Ectodermal cell (in vitro differentiated cells): ENCODE measurements at regions not wholly inside any gene's neighbourhood (a gene's known extent, or its start where the extent isn't known, plus 50 kb on each side); places are given as distances from the start of the nearest gene placed in this dataset.
"Not testable (repeated sequence)": the region's sequence is repeated elsewhere in the genome, so short reads cannot be mapped to it uniquely, and the experiment has no call there.

Experiments
- H3K27ac ChIP-seq: 2 replicates; pipeline ENCODE4 v1.7.0; 2013; ENCODE audit warnings: mild to moderate bottlenecking, low read depth, low read length; ENCODE audit not compliant: insufficient read depth, poor library complexity, severe bottlenecking
- H3K27me3 ChIP-seq: 2 replicates; pipeline ENCODE4 v1.7.0; 2013; ENCODE audit warnings: mild to moderate bottlenecking, low read length; ENCODE audit not compliant: insufficient read depth, control insufficient read depth, poor library complexity, severe bottlenecking
- H3K36me3 ChIP-seq: one replicate; pipeline ENCODE4 v1.7.0; 2013; ENCODE audit warnings: low read length; ENCODE audit not compliant: control insufficient read depth, insufficient read depth
- H3K4me1 ChIP-seq: one replicate; pipeline ENCODE4 v1.7.0; 2013; ENCODE audit warnings: low read length; ENCODE audit not compliant: control insufficient read depth, insufficient read depth
- H3K4me3 ChIP-seq: 2 replicates; pipeline ENCODE4 v1.7.0; 2013; ENCODE audit warnings: low read depth, low read length, control low read depth; ENCODE audit not compliant: insufficient read depth
- H3K9me3 ChIP-seq: 2 replicates; pipeline ENCODE4 v1.7.0; 2013; ENCODE audit warnings: mild to moderate bottlenecking, low read length, moderate library complexity; ENCODE audit not compliant: control insufficient read depth
- WGBS, 2 experiments: methylation state at CpG; one replicate each; pipeline ENCODE4 v1.1.7; 2013; ENCODE audit warnings: missing lambda C conversion rate in 2 of 2; 5-methylcytosine and 5-hydroxymethylcytosine counted together

- no peak overlapping the region for H3K4me3 ChIP-seq
- H3K4me1 ChIP-seq: no peaks in the 10 kb centered on the region
- H3K27me3 ChIP-seq: no peaks in the 10 kb centered on the region
- no peaks in the 10 kb centered on the region for H3K9me3 ChIP-seq
- no peak overlapping the region for H3K27ac ChIP-seq
- 75 to 94% methylated on average over 1 to 2 of the region's 2 CpGs for WGBS, 2 experiments
- no peaks in the 10 kb centered on the region for H3K36me3 ChIP-seq
Measured at GRCh38 chr5:97496037-97496436, 313.0 kb upstream of the RIOK2 start.

GRCh38 chr5:97498657-97499056 is 315.6 kb upstream of the RIOK2 start:
- 94 to 95% methylated on average over 1 of the region's 1 CpG for WGBS, 2 experiments
- Histone ChIP-seq H3K4me1 (no peaks in the 10 kb centered on the region), H3K27me3 (no peaks in the 10 kb centered on the region), H3K27ac (no peak overlapping the region), H3K36me3 (no peaks in the 10 kb centered on the region), H3K9me3 (no peaks in the 10 kb centered on the region), H3K4me3 (no peak overlapping the region)

- H3K27ac ChIP-seq: no peak overlapping the region
- 80 to 81% methylated on average over 6 of the region's 6 CpGs for WGBS, 2 experiments
- no peaks in the 10 kb centered on the region for H3K4me1 ChIP-seq
- no peaks in the 10 kb centered on the region for H3K27me3 ChIP-seq
- H3K9me3 ChIP-seq: no peaks in the 10 kb centered on the region
- H3K4me3 ChIP-seq: no peak overlapping the region
- H3K36me3 ChIP-seq: no peaks in the 10 kb centered on the region
Measured at GRCh38 chr5:97499605-97500004, 316.6 kb upstream of the RIOK2 start.

GRCh38 chr5:97501286-97501964 is 318.4 kb upstream of the RIOK2 start:
- H3K9me3 ChIP-seq: no peaks in the 10 kb centered on the region
- no peak overlapping the region for H3K4me3 ChIP-seq
- 0% methylated on average over 1 of the region's 3 CpGs; no CpG with 5 or more reads in 1 of the 2 experiments for WGBS, 2 experiments
- no peaks in the 10 kb centered on the region for H3K4me1 ChIP-seq
- no peak overlapping the region for H3K27ac ChIP-seq
- no peaks in the 10 kb centered on the region for H3K27me3 ChIP-seq
- H3K36me3 ChIP-seq: no peaks in the 10 kb centered on the region

GRCh38 chr5:97501965-97502305 is 318.9 kb upstream of the RIOK2 start:
- no peaks in the 10 kb centered on the region for H3K36me3 ChIP-seq
- H3K4me1 ChIP-seq: no peaks in the 10 kb centered on the region
- no peak overlapping the region for H3K27ac ChIP-seq
- H3K9me3 ChIP-seq: no peaks in the 10 kb centered on the region
- WGBS, 2 experiments: 57% methylated on average over 2 of the region's 3 CpGs; no CpG with 5 or more reads in 1 of the 2 experiments
- no peak overlapping the region for H3K4me3 ChIP-seq
- no peaks in the 10 kb centered on the region for H3K27me3 ChIP-seq

GRCh38 chr5:97508864-97509263 is 325.8 kb upstream of the RIOK2 start:
- Histone ChIP-seq H3K36me3 (no peaks in the 10 kb centered on the region), H3K4me3 (no peak overlapping the region), H3K4me1 (no peaks in the 10 kb centered on the region), H3K27me3 (no peaks in the 10 kb centered on the region), H3K27ac (no peak overlapping the region), H3K9me3 (no peaks in the 10 kb centered on the region)
- WGBS, 2 experiments: 62 to 65% methylated on average over 1 of the region's 1 CpG

- H3K9me3 ChIP-seq, H3K36me3 ChIP-seq, H3K4me3 ChIP-seq, H3K27ac ChIP-seq, H3K27me3 ChIP-seq, H3K4me1 ChIP-seq: not testable (repeated sequence)
- 82 to 83% methylated on average over 22 of the region's 22 CpGs for WGBS, 2 experiments
Measured at GRCh38 chr5:97519565-97519964, 336.5 kb upstream of the RIOK2 start.

GRCh38 chr5:97523336-97523735 is 340.3 kb upstream of the RIOK2 start:
- H3K4me3 ChIP-seq, H3K9me3 ChIP-seq, H3K27me3 ChIP-seq, H3K36me3 ChIP-seq, H3K27ac ChIP-seq, H3K4me1 ChIP-seq: not testable (repeated sequence)
- WGBS, 2 experiments: no CpG with 5 or more reads among the region's 2 CpGs

GRCh38 chr5:97525780-97526179 is 342.7 kb upstream of the RIOK2 start:
- 92 to 95% methylated on average over 2 of the region's 2 CpGs for WGBS, 2 experiments
- no peaks in the 10 kb centered on the region for H3K9me3 ChIP-seq

GRCh38 chr5:97528941-97529340 is 345.9 kb upstream of the RIOK2 start:
- Histone ChIP-seq H3K4me3 (no peak overlapping the region), H3K9me3 (no peaks in the 10 kb centered on the region), H3K4me1 (no peaks in the 10 kb centered on the region), H3K27me3 (no peaks in the 10 kb centered on the region), H3K36me3 (no peaks in the 10 kb centered on the region), H3K27ac (no peak overlapping the region)
- WGBS, 2 experiments: 96% methylated on average over 4 of the region's 4 CpGs

More at GRCh38 chr5:97525780-97526179, 342.7 kb upstream of the RIOK2 start:
- no peaks in the 10 kb centered on the region for H3K27me3 ChIP-seq
- H3K27ac ChIP-seq: no peak overlapping the region
- no peaks in the 10 kb centered on the region for H3K4me1 ChIP-seq
- no peaks in the 10 kb centered on the region for H3K36me3 ChIP-seq
- H3K4me3 ChIP-seq: no peak overlapping the region
